Suprapubic skin (tissue), 4 donors: ENCODE measurements at regions not wholly inside any gene's neighbourhood (a gene's known extent, or its start where the extent isn't known, plus 50 kb on each side); places are given as distances from the start of the nearest gene placed in this dataset.

Experiments used
- DNase-seq, 2 donors: peaks; one replicate each; pipeline ENCODE4 v3.0.0-alpha.2; 2019; ENCODE audit warnings: low spot score in 2 of 2
- H3K27ac ChIP-seq: fragments of 200-600 bp; sonication (generic); one replicate; pipeline ENCODE4 v1.5.1; 2019
- H3K27me3 ChIP-seq: fragments of 200-600 bp; sonication (generic); one replicate; pipeline ENCODE4 v1.5.1; 2019
- H3K36me3 ChIP-seq: fragments of 200-600 bp; sonication (generic); one replicate; pipeline ENCODE4 v1.5.1; 2019
- H3K4me1 ChIP-seq: fragments of 200-600 bp; sonication (generic); one replicate; pipeline ENCODE4 v1.5.1; 2019
- H3K4me3 ChIP-seq: fragments of 200-600 bp; sonication (generic); one replicate; pipeline ENCODE4 v1.5.1; 2019; ENCODE audit warnings: mild to moderate bottlenecking
- H3K9me3 ChIP-seq: fragments of 200-600 bp; sonication (generic); one replicate; pipeline ENCODE4 v1.5.1; 2019
- EP300 ChIP-seq: sonication (generic); formaldehyde crosslinking; IDR thresholded peaks from one replicate; pipeline ENCODE4 v1.6.1; 2017; ENCODE audit warnings: antibody characterized with exemption
- POLR2A ChIP-seq, 2 donors: fragments of 450-650 bp; IDR thresholded peaks; one replicate each; pipeline ENCODE4 v1.6.1; 2017; ENCODE audit warnings: antibody characterized with exemption in 2 of 2, mild to moderate bottlenecking in 2 of 2, moderate library complexity in 2 of 2
- POLR2AphosphoS5 ChIP-seq, 3 donors: sonication (generic); formaldehyde crosslinking; IDR thresholded peaks; one replicate each; pipeline ENCODE4 v1.6.1; 2017; ENCODE audit warnings: antibody characterized with exemption in 3 of 3
- WGBS: methylation state at CpG from one replicate; pipeline ENCODE4 v1.1.5; 2018; 5-methylcytosine and 5-hydroxymethylcytosine counted together
- TF ChIP-seq, protein P1 (sequence below), 2 donors: fragments of 200-600 bp in 1 of 2; fragments of 450-650 bp in 1 of 2; sonication (generic) in 1 of 2; IDR thresholded peaks; one replicate each; pipeline ENCODE4 v1.5.1; 2016 to 2019; ENCODE audit warnings: antibody characterized with exemption in 2 of 2, mild to moderate bottlenecking in 1 of 2, moderate library complexity in 1 of 2

GRCh38 chr3:189099505-189100290 is 72.1 kb upstream of the TPRG1 start:
- H3K36me3 ChIP-seq, result no peaks in the 10 kb centered on the region
- TF ChIP-seq EP300, result no peak
- TF ChIP-seq, protein P1, sequence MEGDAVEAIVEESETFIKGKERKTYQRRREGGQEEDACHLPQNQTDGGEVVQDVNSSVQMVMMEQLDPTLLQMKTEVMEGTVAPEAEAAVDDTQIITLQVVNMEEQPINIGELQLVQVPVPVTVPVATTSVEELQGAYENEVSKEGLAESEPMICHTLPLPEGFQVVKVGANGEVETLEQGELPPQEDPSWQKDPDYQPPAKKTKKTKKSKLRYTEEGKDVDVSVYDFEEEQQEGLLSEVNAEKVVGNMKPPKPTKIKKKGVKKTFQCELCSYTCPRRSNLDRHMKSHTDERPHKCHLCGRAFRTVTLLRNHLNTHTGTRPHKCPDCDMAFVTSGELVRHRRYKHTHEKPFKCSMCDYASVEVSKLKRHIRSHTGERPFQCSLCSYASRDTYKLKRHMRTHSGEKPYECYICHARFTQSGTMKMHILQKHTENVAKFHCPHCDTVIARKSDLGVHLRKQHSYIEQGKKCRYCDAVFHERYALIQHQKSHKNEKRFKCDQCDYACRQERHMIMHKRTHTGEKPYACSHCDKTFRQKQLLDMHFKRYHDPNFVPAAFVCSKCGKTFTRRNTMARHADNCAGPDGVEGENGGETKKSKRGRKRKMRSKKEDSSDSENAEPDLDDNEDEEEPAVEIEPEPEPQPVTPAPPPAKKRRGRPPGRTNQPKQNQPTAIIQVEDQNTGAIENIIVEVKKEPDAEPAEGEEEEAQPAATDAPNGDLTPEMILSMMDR (IDR thresholded peaks at IDR 0.05), result no peak
- TF ChIP-seq POLR2A (IDR thresholded peaks at IDR 0.05), result no peak
- TF ChIP-seq POLR2AphosphoS5 (IDR thresholded peaks at IDR 0.05), result no peak
- peak overlapping the region; percentile 8 for H3K4me3 ChIP-seq
- H3K27me3 ChIP-seq, result no peaks in the 10 kb centered on the region
- H3K4me1 ChIP-seq, result peaks cover 8% of the 10 kb centered on the region
- 58% methylated on average over 12 of the region's 12 CpGs for WGBS
- H3K9me3 ChIP-seq, result no peaks in the 10 kb centered on the region
- H3K27ac ChIP-seq, result peak overlapping the region; percentile 89
- DNase-seq, result no peak

GRCh38 chr3:189100866-189101265 is 70.9 kb upstream of the TPRG1 start:
- Histone ChIP-seq H3K4me3 (no peak overlapping the region), H3K27me3 (no peaks in the 10 kb centered on the region), H3K36me3 (no peaks in the 10 kb centered on the region), H3K27ac (peak overlapping the region; percentile 89), H3K9me3 (no peaks in the 10 kb centered on the region), H3K4me1 (peaks cover 8% of the 10 kb centered on the region)
- 94% methylated on average over 2 of the region's 2 CpGs for WGBS
- TF ChIP-seq POLR2A (IDR thresholded peaks at IDR 0.05) (no peak), EP300 (no peak), POLR2AphosphoS5 (IDR thresholded peaks at IDR 0.05) (no peak)
- TF ChIP-seq, protein P1 (IDR thresholded peaks at IDR 0.05), result no peak
- no peak for DNase-seq

GRCh38 chr3:189101594-189101993 is 70.2 kb upstream of the TPRG1 start:
- WGBS, result 92% methylated on average over 2 of the region's 2 CpGs
- no peak for DNase-seq
- H3K27ac ChIP-seq, result no peak overlapping the region

DNA sequence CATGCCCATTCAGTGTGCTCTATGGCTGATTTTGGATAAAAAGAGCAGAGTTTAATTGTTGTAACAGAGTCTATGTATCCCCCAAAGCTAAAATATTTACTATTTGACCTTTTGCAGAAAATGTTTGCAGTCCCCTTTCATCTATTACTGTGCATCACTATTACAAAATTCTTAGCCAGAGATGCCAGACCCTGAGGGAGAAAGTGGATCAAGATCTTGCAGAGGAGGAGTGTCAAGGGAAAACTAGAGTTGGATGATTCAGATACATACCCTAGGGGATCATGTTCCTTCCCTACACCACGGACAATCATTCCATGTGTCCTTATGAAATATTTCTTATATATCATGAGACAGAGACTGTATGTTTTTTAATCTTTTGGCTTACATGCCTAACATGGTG is 68.6 kb upstream of the TPRG1 start:
- H3K4me1 ChIP-seq, result peaks cover 5% of the 10 kb centered on the region
- H3K27me3 ChIP-seq, result no peaks in the 10 kb centered on the region
- 34% methylated on average over 1 of the region's 1 CpG for WGBS
- no peak overlapping the region for H3K4me3 ChIP-seq
- H3K27ac ChIP-seq, result no peak overlapping the region
- TF ChIP-seq POLR2A (IDR thresholded peaks at IDR 0.05) (no peak), POLR2AphosphoS5 (IDR thresholded peaks at IDR 0.05) (no peak), EP300 (no peak)
- TF ChIP-seq, protein P1 (IDR thresholded peaks at IDR 0.05), result no peak
- DNase-seq, result no peak
- H3K36me3 ChIP-seq, result no peaks in the 10 kb centered on the region
- no peaks in the 10 kb centered on the region for H3K9me3 ChIP-seq

More at GRCh38 chr3:189101594-189101993, 70.2 kb upstream of the TPRG1 start:
- Histone ChIP-seq H3K4me1 (peaks cover 5% of the 10 kb centered on the region), H3K9me3 (no peaks in the 10 kb centered on the region), H3K36me3 (no peaks in the 10 kb centered on the region), H3K4me3 (no peak overlapping the region), H3K27me3 (no peaks in the 10 kb centered on the region)
- TF ChIP-seq POLR2A (IDR thresholded peaks at IDR 0.05) (no peak), POLR2AphosphoS5 (IDR thresholded peaks at IDR 0.05) (no peak), EP300 (no peak)
- TF ChIP-seq, protein P1 (IDR thresholded peaks at IDR 0.05), result no peak

- no peak overlapping the region for H3K27ac ChIP-seq
- no peaks in the 10 kb centered on the region for H3K36me3 ChIP-seq
- 38% methylated on average over 1 of the region's 1 CpG for WGBS
- no peak for DNase-seq
- no peak for TF ChIP-seq EP300
- TF ChIP-seq, protein P1 (IDR thresholded peaks at IDR 0.05), result no peak
- TF ChIP-seq POLR2AphosphoS5 (IDR thresholded peaks at IDR 0.05), result no peak
- no peaks in the 10 kb centered on the region for H3K27me3 ChIP-seq
- H3K4me3 ChIP-seq, result no peak overlapping the region
- H3K9me3 ChIP-seq, result no peaks in the 10 kb centered on the region
- no peaks in the 10 kb centered on the region for H3K4me1 ChIP-seq
These were observed 63.7 kb upstream of the TPRG1 start for GRCh38 chr3:189108067-189108466.
